Activated CD4-positive, alpha-beta T cell treated with anti-CD3 and anti-CD28 coated beads, Interleukin-2, amount 10 ng/mL, durations not matched to agents 24 days and 14 days (primary cell): ENCODE measurements at regions not wholly inside any gene's neighbourhood (a gene's known extent, or its start where the extent isn't known, plus 50 kb on each side); places are given as distances from the start of the nearest gene placed in this dataset.
"Not testable (repeated sequence)": the region's sequence is repeated elsewhere in the genome, so short reads cannot be mapped to it uniquely, and the experiment has no call there.

ENCODE experiments used
- DNase-seq: peaks from one replicate; pipeline ENCODE4 v3.0.0; 2022
- H3K27ac Mint-ChIP-seq: one replicate; pipeline ENCODE4 v1.8.0; 2022; ENCODE audit warnings: mild to moderate bottlenecking, mixed read lengths
- H3K27me3 Mint-ChIP-seq: one replicate; pipeline ENCODE4 v1.8.0; 2022; ENCODE audit warnings: mixed read lengths
- H3K36me3 Mint-ChIP-seq: one replicate; pipeline ENCODE4 v1.8.0; 2022; ENCODE audit warnings: low read depth, mild to moderate bottlenecking, mixed read lengths
- H3K4me1 Mint-ChIP-seq: one replicate; pipeline ENCODE4 v1.8.0; 2021; ENCODE audit warnings: mixed read lengths
- H3K4me3 Mint-ChIP-seq: one replicate; pipeline ENCODE4 v1.8.0; 2022; ENCODE audit warnings: mild to moderate bottlenecking, moderate library complexity, mixed read lengths
- H3K9me3 Mint-ChIP-seq: one replicate; pipeline ENCODE4 v1.8.0; 2021; ENCODE audit warnings: mixed read lengths
- intact Hi-C: fragments of 100-400 bp; cut with micrococcal nuclease; formaldehyde crosslinking; loops from one replicate; pipeline ENCODE4 v1.15.1; 2023

DNA sequence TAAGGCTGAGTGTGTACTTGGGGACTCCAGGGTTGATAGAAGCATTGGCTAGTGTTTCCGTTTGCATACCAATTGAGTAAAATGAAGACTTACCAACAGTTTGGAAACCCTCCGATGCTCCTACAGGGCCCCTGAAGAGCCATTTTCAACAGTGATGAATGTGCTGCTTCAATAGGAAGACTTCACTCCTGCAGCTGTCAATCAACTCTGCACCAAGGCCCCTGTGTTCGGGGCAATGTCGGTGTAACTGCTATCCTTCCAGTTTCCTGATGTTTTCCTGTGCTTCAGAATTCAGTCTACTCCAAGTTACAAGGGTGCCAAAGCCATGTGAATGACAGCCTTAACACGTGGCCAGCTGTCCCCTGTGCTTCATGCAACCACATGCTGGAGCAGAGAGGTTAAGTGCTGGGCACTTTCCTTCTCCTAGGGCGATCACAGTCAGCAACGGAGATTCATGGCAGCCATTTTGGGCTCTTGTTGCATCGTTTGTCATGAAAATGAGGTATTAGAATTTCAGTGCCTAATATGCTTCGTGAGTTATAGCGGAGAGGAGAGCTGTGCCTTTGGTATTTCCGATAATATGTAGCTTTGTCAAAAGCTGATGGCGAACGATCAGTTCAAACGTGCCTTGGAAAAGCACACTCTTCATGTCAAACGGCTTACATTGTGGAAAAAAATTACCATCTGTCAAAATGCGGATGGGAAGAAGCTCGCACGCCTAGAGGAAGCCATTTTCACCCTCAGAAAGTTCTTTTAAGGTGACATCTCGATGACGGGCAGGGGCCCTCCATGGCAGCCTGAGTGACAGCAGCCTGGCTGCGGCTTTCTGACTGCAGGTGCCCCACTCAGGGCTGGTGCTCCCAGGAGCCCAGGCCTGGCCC lies 287.8 kb downstream of the ACTR3B start:
- DNase-seq = no peak
- no peaks in the 10 kb centered on the region for H3K9me3 Mint-ChIP-seq
- intact Hi-C loops = no loop called here
- H3K4me1 Mint-ChIP-seq = no peaks in the 10 kb centered on the region
- no peak overlapping the region for H3K27ac Mint-ChIP-seq
- H3K4me3 Mint-ChIP-seq = no peak overlapping the region
- H3K36me3 Mint-ChIP-seq = no peaks in the 10 kb centered on the region
- H3K27me3 Mint-ChIP-seq = no peaks in the 10 kb centered on the region

- no peak overlapping the region for H3K27ac Mint-ChIP-seq
- no peak for DNase-seq
- intact Hi-C loops = no loop called here
- no peaks in the 10 kb centered on the region for H3K9me3 Mint-ChIP-seq
- H3K4me3 Mint-ChIP-seq = no peak overlapping the region
- no peaks in the 10 kb centered on the region for H3K27me3 Mint-ChIP-seq
- no peaks in the 10 kb centered on the region for H3K4me1 Mint-ChIP-seq
- H3K36me3 Mint-ChIP-seq = no peaks in the 10 kb centered on the region
Measured at GRCh38 chr7:153052206-153052605, 292.7 kb downstream of the ACTR3B start.

DNA sequence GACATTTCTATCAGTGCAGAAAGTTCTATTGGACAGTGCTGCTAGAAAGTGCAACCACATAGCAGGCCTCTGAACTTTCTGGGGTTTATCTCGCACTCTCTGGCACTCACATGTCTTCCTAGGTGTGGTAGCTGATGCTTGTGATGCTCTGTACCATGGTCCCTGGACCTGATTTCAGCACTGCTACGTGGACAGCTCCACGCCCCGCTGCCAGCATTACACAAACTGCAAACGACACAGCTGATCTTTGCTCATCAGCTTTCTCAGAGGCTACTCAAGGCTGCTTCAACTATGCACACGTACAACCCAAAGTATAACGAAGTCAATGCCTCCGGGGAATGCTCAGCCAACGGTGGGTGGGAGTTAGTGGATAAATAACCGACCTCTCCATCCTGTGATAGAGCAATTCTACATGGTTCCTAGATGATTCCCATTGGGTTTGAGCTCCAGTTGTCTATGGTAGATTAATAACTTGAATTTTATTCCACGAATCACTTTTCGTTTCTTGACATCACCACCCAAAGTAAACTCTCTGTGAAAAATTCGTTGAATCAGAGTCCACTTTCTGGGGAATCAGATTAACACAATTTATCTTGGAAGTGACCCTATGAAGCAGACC lies 302.5 kb downstream of the ACTR3B start:
- peak; percentile 57 for DNase-seq
- intact Hi-C loops = no loop called here
- Mint-ChIP-seq H3K36me3 (no peaks in the 10 kb centered on the region), H3K4me3 (no peak overlapping the region), H3K27me3 (no peaks in the 10 kb centered on the region), H3K27ac (no peak overlapping the region), H3K9me3 (no peaks in the 10 kb centered on the region), H3K4me1 (no peaks in the 10 kb centered on the region)

- no peaks in the 10 kb centered on the region for H3K9me3 Mint-ChIP-seq
- no peak overlapping the region for H3K27ac Mint-ChIP-seq
- H3K4me1 Mint-ChIP-seq = no peaks in the 10 kb centered on the region
- no peak overlapping the region for H3K4me3 Mint-ChIP-seq
- DNase-seq = no peak
- H3K27me3 Mint-ChIP-seq = no peaks in the 10 kb centered on the region
- intact Hi-C loops = no loop called here
- H3K36me3 Mint-ChIP-seq = no peaks in the 10 kb centered on the region
Measured at GRCh38 chr7:153065051-153065450, 305.5 kb downstream of the ACTR3B start.

- H3K4me3 Mint-ChIP-seq = no peak overlapping the region
Measured at GRCh38 chr7:153066711-153067110, 307.2 kb downstream of the ACTR3B start.

DNA sequence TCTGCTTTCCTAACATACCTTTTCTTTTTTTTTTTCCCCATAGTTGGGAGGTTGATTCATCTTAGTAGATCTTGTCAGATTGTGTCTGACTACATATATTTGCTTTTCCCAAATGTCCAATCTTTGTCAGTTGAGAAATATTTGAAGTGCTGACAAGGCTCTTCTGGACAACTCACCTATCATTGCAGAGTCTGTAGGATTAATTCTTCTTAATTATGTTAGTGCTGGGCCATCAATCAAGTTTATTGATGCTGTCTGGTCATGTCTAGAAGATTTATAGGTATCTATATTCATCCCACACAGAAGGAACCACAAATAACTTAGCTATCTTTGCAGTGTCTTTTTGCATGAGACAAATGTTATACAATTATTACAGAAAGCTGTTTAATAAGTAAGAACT lies 310.6 kb downstream of the ACTR3B start:
- H3K9me3 Mint-ChIP-seq = no peaks in the 10 kb centered on the region

More at GRCh38 chr7:153066711-153067110, 307.2 kb downstream of the ACTR3B start:
- intact Hi-C loops = no loop called here
- no peaks in the 10 kb centered on the region for H3K36me3 Mint-ChIP-seq
- no peak for DNase-seq
- H3K27me3 Mint-ChIP-seq = no peaks in the 10 kb centered on the region
- no peak overlapping the region for H3K27ac Mint-ChIP-seq
- H3K9me3 Mint-ChIP-seq = no peaks in the 10 kb centered on the region
- no peaks in the 10 kb centered on the region for H3K4me1 Mint-ChIP-seq

GRCh38 chr7:153072806-153073205 lies 313.3 kb downstream of the ACTR3B start:
- Mint-ChIP-seq H3K27ac (no peak overlapping the region), H3K9me3 (no peaks in the 10 kb centered on the region), H3K27me3 (no peaks in the 10 kb centered on the region), H3K4me3 (no peak overlapping the region), H3K4me1 (no peaks in the 10 kb centered on the region), H3K36me3 (no peaks in the 10 kb centered on the region)
- no peak for DNase-seq
- intact Hi-C loops = no loop called here

More for the DNA sequence above, 310.6 kb downstream of the ACTR3B start:
- intact Hi-C loops = no loop called here
- DNase-seq = no peak
- Mint-ChIP-seq H3K27me3 (no peaks in the 10 kb centered on the region), H3K4me1 (no peaks in the 10 kb centered on the region), H3K4me3 (no peak overlapping the region), H3K36me3 (no peaks in the 10 kb centered on the region), H3K27ac (no peak overlapping the region)

- H3K4me3 Mint-ChIP-seq, H3K36me3 Mint-ChIP-seq, H3K27me3 Mint-ChIP-seq, DNase-seq, H3K9me3 Mint-ChIP-seq, intact Hi-C loops, H3K27ac Mint-ChIP-seq, H3K4me1 Mint-ChIP-seq: not testable (repeated sequence)
Measured at GRCh38 chr7:153076289-153076688, 316.7 kb downstream of the ACTR3B start.

DNA sequence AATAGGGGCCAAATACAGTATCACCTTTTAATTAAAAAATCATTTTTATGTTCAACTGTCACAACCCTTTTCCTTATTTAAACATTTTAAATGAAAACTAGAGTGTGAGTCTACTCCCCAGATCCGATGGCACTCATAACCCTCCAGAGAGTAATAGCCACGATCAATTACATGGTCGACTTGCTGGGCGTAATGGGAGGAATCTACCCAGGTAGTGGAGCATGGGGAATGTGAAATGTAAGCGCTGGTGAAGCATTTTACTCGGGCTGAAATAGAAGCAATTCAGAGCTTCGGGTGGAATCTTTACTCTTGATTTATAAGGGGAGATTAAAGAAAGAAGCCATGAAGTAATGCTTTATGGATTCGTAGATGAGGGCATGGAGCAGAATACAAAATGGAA lies 321.9 kb downstream of the ACTR3B start:
- intact Hi-C loops = no loop called here
- Mint-ChIP-seq H3K27ac (no peak overlapping the region), H3K9me3 (no peaks in the 10 kb centered on the region), H3K4me1 (no peaks in the 10 kb centered on the region), H3K27me3 (no peaks in the 10 kb centered on the region), H3K4me3 (no peak overlapping the region), H3K36me3 (no peaks in the 10 kb centered on the region)
- no peak for DNase-seq

- intact Hi-C loops = no loop called here
Measured at GRCh38 chr7:153084278-153084677, 324.7 kb downstream of the ACTR3B start.

DNA sequence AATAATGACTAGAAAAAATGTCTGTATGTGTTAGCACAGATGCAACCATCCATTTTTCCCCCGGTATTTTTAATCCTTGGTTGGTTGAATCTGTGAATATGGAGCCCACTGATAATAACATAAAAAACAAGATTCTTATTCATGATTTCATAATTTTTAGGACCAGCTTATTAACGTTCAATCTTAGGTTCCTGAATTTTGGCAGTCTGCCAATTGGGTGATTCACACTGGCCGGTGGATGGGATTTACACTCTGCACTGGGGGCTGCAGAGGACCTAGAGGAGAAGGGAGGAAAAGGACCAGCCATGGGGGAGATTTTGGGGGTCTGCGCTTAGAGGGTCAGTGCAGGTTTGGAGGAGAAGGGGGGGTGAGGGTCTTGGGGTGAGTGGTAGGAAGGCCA lies 327.9 kb downstream of the ACTR3B start:
- Mint-ChIP-seq H3K4me3 (no peak overlapping the region), H3K27ac (no peak overlapping the region), H3K4me1 (no peaks in the 10 kb centered on the region), H3K27me3 (no peaks in the 10 kb centered on the region), H3K36me3 (no peaks in the 10 kb centered on the region), H3K9me3 (no peaks in the 10 kb centered on the region)
- intact Hi-C loops = no loop called here
- no peak for DNase-seq

More at GRCh38 chr7:153084278-153084677, 324.7 kb downstream of the ACTR3B start:
- H3K4me1 Mint-ChIP-seq = no peaks in the 10 kb centered on the region
- no peak overlapping the region for H3K27ac Mint-ChIP-seq
- DNase-seq = no peak
- H3K27me3 Mint-ChIP-seq = no peaks in the 10 kb centered on the region
- no peaks in the 10 kb centered on the region for H3K36me3 Mint-ChIP-seq
- no peak overlapping the region for H3K4me3 Mint-ChIP-seq
- no peaks in the 10 kb centered on the region for H3K9me3 Mint-ChIP-seq

DNA sequence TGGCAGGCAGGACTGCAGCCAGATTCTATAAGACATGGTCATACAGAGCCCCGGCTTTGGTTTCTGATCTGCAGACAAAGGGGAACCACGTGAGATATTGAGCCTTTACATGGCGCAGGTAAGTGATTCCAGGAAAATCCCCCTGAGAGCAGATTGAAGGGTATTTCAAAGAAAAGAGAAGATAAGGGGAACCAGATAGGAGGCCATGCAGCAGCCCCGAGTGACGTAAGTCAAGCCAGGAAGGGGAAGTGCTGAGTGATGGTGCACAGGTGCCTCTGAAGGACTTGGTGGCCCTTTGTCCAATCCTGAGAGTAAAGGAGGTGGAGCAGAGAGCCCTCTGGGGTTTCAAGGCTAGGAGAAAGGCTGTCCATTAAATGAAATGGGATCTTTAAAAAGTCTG lies 329.0 kb downstream of the ACTR3B start:
- intact Hi-C loops = no loop called here
- Mint-ChIP-seq H3K27me3 (no peaks in the 10 kb centered on the region), H3K36me3 (no peaks in the 10 kb centered on the region), H3K4me1 (no peaks in the 10 kb centered on the region), H3K9me3 (no peaks in the 10 kb centered on the region), H3K4me3 (no peak overlapping the region), H3K27ac (no peak overlapping the region)
- no peak for DNase-seq

- no peaks in the 10 kb centered on the region for H3K27me3 Mint-ChIP-seq
- H3K27ac Mint-ChIP-seq = no peak overlapping the region
- H3K36me3 Mint-ChIP-seq = no peaks in the 10 kb centered on the region
- intact Hi-C loops = no loop called here
- DNase-seq = no peak
- H3K4me1 Mint-ChIP-seq = no peaks in the 10 kb centered on the region
- no peak overlapping the region for H3K4me3 Mint-ChIP-seq
- no peaks in the 10 kb centered on the region for H3K9me3 Mint-ChIP-seq
Measured at GRCh38 chr7:153090209-153090608, 330.7 kb downstream of the ACTR3B start.

DNA sequence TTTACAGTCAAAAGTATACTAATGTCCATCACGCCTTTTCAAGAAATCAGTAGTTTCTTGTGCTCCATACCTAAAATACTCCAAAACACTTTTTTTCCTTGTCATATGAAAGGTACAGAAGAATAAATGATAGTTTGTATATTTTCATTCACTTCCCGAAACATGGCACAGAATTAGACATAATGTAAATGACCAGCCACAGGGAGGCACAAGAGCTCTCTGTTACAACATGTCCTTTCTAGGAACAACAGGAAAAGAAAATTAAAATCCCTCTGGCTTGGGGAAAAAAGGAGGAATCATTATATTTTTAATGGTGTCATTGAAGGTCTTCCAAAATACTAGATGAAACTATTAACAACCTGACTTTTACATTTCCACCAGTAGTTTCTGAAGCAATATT lies 331.2 kb downstream of the ACTR3B start:
- no peak overlapping the region for H3K4me3 Mint-ChIP-seq
- intact Hi-C loops = no loop called here
- no peaks in the 10 kb centered on the region for H3K27me3 Mint-ChIP-seq
- DNase-seq = no peak
- H3K9me3 Mint-ChIP-seq = no peaks in the 10 kb centered on the region
- no peak overlapping the region for H3K27ac Mint-ChIP-seq
- no peaks in the 10 kb centered on the region for H3K36me3 Mint-ChIP-seq
- no peaks in the 10 kb centered on the region for H3K4me1 Mint-ChIP-seq
